ENCODE measurements at regions not wholly inside any gene's neighbourhood (a gene's known extent, or its start where the extent isn't known, plus 50 kb on each side); places are given as distances from the start of the nearest gene placed in this dataset.

GRCh38 chr9:2321523-2322148, 300.0 kb upstream of the VLDLR start:
- no peak overlapping the region for H3K4me3 ChIP-seq (replicated peaks in 1 of 3; ENCODE audit: insufficient read depth in 1 of 3, low read depth in 1 of 3, low read length in 3 of 3)
- intact Hi-C loops (cut with micrococcal nuclease) = loop anchor here (5.0 kb wide), 1 partner anchor 406 kb away; no protein-coding TSS in a partner anchor
- no peaks in the 10 kb centered on the region for H4K20me1 ChIP-seq (replicated peaks; ENCODE audit: control insufficient read depth, extremely low read depth, insufficient read depth, low read length)

More at GRCh38 chr9:2321523-2322148, 300.0 kb upstream of the VLDLR start:
- no peaks in the 10 kb centered on the region for H3K79me2 ChIP-seq (ENCODE audit: control insufficient read depth, insufficient read depth, low read length)
- dilution Hi-C loops (cut with MboI; ENCODE audit: extremely low pct_ligation_motif_present, low sequenced_read_pairs) = no loop called here
- ChIA-PET CTCF (no interaction called here), POLR2A (no interaction called here)
- H3K9me3 ChIP-seq (replicated peaks; ENCODE audit: control insufficient read depth, insufficient read depth, low read length) = no peaks in the 10 kb centered on the region
- no TSS peak for BruUV-seq (replicated peaks)
- no peak for DNase-seq (ENCODE audit: low read depth, low spot score)
- TF ChIP-seq, protein P1, sequence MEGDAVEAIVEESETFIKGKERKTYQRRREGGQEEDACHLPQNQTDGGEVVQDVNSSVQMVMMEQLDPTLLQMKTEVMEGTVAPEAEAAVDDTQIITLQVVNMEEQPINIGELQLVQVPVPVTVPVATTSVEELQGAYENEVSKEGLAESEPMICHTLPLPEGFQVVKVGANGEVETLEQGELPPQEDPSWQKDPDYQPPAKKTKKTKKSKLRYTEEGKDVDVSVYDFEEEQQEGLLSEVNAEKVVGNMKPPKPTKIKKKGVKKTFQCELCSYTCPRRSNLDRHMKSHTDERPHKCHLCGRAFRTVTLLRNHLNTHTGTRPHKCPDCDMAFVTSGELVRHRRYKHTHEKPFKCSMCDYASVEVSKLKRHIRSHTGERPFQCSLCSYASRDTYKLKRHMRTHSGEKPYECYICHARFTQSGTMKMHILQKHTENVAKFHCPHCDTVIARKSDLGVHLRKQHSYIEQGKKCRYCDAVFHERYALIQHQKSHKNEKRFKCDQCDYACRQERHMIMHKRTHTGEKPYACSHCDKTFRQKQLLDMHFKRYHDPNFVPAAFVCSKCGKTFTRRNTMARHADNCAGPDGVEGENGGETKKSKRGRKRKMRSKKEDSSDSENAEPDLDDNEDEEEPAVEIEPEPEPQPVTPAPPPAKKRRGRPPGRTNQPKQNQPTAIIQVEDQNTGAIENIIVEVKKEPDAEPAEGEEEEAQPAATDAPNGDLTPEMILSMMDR (IDR thresholded peaks at IDR 0.05; ENCODE audit: extremely low read depth in 1 of 2, insufficient read depth in 1 of 2, low read depth in 1 of 2, low read length in 2 of 2) = no peak
- TF ChIP-seq MYC (IDR thresholded peaks at IDR 0.05; ENCODE audit: low read depth, low read length) (no peak), GATA2 (IDR thresholded peaks at IDR 0.05; ENCODE audit: insufficient read depth, insufficient read length, low read depth, low read length) (no peak), JUN (IDR thresholded peaks at IDR 0.05; ENCODE audit: borderline replicate concordance, insufficient read depth, insufficient read length, low read depth) (no peak), POLR2AphosphoS5 (IDR thresholded peaks at IDR 0.05; ENCODE audit: insufficient read depth, low read depth, low read length) (no peak), FOS (IDR thresholded peaks at IDR 0.05; ENCODE audit: borderline replicate concordance, insufficient read depth, low read length) (no peak), POLR2A (IDR thresholded peaks at IDR 0.05; ENCODE audit: low read depth, low read length) (no peak), EZH2 (IDR thresholded peaks at IDR 0.05; ENCODE audit: borderline replicate concordance, low read depth, low read length, severe bottlenecking) (no peak), MAX (IDR thresholded peaks at IDR 0.05; ENCODE audit: insufficient read depth, insufficient read length) (no peak)
- H3K27ac ChIP-seq (ENCODE audit: insufficient read depth, low read depth, low read length) = no peak overlapping the region
- H3K9me1 ChIP-seq (replicated peaks; ENCODE audit: control insufficient read depth, extremely low read depth, insufficient read depth, low read length) = no peaks in the 10 kb centered on the region
- no peak overlapping the region for H3K4me2 ChIP-seq (ENCODE audit: insufficient read depth, low read length)
- H3K36me3 ChIP-seq (ENCODE audit: control insufficient read depth in 2 of 2, extremely low read depth in 1 of 2, insufficient read depth in 2 of 2, low read length in 2 of 2) = no peaks in the 10 kb centered on the region
- no peaks in the 10 kb centered on the region for H3K4me1 ChIP-seq (ENCODE audit: control insufficient read depth, extremely low read depth, insufficient read depth, low read length)
- no peak overlapping the region for H3K9ac ChIP-seq (replicated peaks; ENCODE audit: extremely low read depth, insufficient read depth, low read length)
- no peak overlapping the region for H2AFZ ChIP-seq (ENCODE audit: low read depth, low read length)
- FAIRE-seq = no peak
- H3K27me3 ChIP-seq (ENCODE audit: control insufficient read depth in 2 of 2, insufficient read depth in 2 of 2, low read length in 2 of 2) = no peaks in the 10 kb centered on the region
